OCI-LY1 (cell line): ENCODE measurements at regions not wholly inside any gene's neighbourhood (a gene's known extent, or its start where the extent isn't known, plus 50 kb on each side); places are given as distances from the start of the nearest gene placed in this dataset.

Source experiments
- H2AFZ ChIP-seq: fragments of 200-600 bp; sonication (generic), shearing (Covaris generic); 2 replicates; pipeline ENCODE4 v1.6.0; 2014; ENCODE audit warnings: antibody characterized with exemption, mild to moderate bottlenecking, low read length
- H3F3A ChIP-seq: fragments of 200-600 bp; sonication (generic), shearing (Covaris generic); 2 replicates; pipeline ENCODE4 v1.6.0; 2014; ENCODE audit warnings: mild to moderate bottlenecking, antibody characterized with exemption, low read length, moderate library complexity; ENCODE audit not compliant: insufficient read depth
- H3K27ac ChIP-seq: fragments of 200-600 bp; sonication (generic); 2 replicates; pipeline ENCODE4 v1.5.1; 2014; ENCODE audit warnings: low read length, mixed run types, mild to moderate bottlenecking, low read depth; ENCODE audit not compliant: poor library complexity, severe bottlenecking
- H3K27me3 ChIP-seq: fragments of 200-600 bp; sonication (generic); 2 replicates; pipeline ENCODE4 v1.6.0; 2014; ENCODE audit warnings: antibody characterized with exemption, mild to moderate bottlenecking, low read length, moderate library complexity; ENCODE audit not compliant: insufficient read depth
- H3K36me3 ChIP-seq: fragments of 200-600 bp; sonication (generic); 2 replicates; pipeline ENCODE4 v1.6.1; 2014; ENCODE audit warnings: mild to moderate bottlenecking, antibody characterized with exemption, low read length, moderate library complexity, mixed read lengths; ENCODE audit not compliant: insufficient read depth
- H3K4me1 ChIP-seq: fragments of 200-600 bp; sonication (generic); 2 replicates; pipeline ENCODE4 v1.5.1; 2014; ENCODE audit warnings: mild to moderate bottlenecking, low read length, moderate library complexity; ENCODE audit not compliant: insufficient read depth, severe bottlenecking
- H3K4me2 ChIP-seq: fragments of 200-600 bp; sonication (generic), shearing (Covaris generic); 2 replicates; pipeline ENCODE4 v1.6.1; 2014; ENCODE audit warnings: low read length
- H3K4me3 ChIP-seq: fragments of 200-600 bp; sonication (generic); 2 replicates; pipeline ENCODE4 v1.5.1; 2014; ENCODE audit warnings: low read length, low read depth, mild to moderate bottlenecking, mixed read lengths; ENCODE audit not compliant: poor library complexity, severe bottlenecking
- H3K79me2 ChIP-seq: fragments of 200-600 bp; shearing (Covaris generic); 2 replicates; pipeline ENCODE4 v1.6.1; 2016; ENCODE audit warnings: mixed run types, low read length, mixed read lengths; ENCODE audit not compliant: insufficient read depth
- H3K9ac ChIP-seq: fragments of 200-600 bp; sonication (generic), shearing (Covaris generic); 2 replicates; pipeline ENCODE4 v1.6.1; 2014; ENCODE audit warnings: mild to moderate bottlenecking, low read length, mixed read lengths
- H3K9me2 ChIP-seq: fragments of 200-600 bp; sonication (generic), shearing (Covaris generic); 2 replicates; pipeline ENCODE4 v1.6.1; 2014; ENCODE audit warnings: low read depth, mild to moderate bottlenecking, low read length, mixed read lengths
- H3K9me3 ChIP-seq: fragments of 200-600 bp; shearing (Covaris generic); 2 replicates; pipeline ENCODE4 v1.6.1; 2014; ENCODE audit warnings: low read length, mixed read lengths
- H4K20me1 ChIP-seq: fragments of 200-600 bp; sonication (generic), shearing (Covaris generic); 2 replicates; pipeline ENCODE4 v1.6.0; 2016; ENCODE audit warnings: mild to moderate bottlenecking, low read length; ENCODE audit not compliant: insufficient read depth
- EZH2 ChIP-seq: fragments of 200-600 bp; sonication (generic), shearing (Covaris generic); IDR thresholded peaks from 2 replicates; pipeline ENCODE4 v1.8.0; 2017; ENCODE audit warnings: borderline replicate concordance, mixed run types, mild to moderate bottlenecking, antibody characterized with exemption, low read length, moderate library complexity, mixed read lengths
- TF ChIP-seq, protein P1 (sequence below): fragments of 200-600 bp; sonication (generic), shearing (Covaris generic); IDR thresholded peaks from 2 replicates; pipeline ENCODE4 v1.5.1; 2017; ENCODE audit warnings: mild to moderate bottlenecking, antibody characterized with exemption, low read length, moderate library complexity, mixed read lengths

DNA sequence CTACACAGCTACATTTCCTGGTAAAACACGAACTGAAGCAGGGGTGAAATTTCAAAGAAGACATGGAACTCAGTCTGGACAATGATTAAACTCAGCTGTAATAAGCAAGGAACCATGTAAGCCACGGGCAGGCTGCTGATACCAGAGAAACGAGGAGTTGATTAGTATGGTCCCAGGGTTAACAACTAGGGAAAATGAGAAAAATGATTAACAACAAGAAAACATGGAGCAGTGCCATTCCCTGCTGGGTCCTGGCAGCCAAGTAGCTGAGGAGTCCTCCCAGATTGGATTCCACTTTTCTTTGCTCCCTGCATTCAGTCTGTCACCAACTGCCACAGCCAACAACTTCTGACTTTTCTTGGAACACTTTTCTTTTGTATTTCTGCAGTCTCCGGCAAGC, 517.0 kb upstream of the KLHL29 start:
- no peak overlapping the region for H3K9ac ChIP-seq
- no peak overlapping the region for H3K27ac ChIP-seq
- H3K4me1 ChIP-seq = no peaks in the 10 kb centered on the region
- H3F3A ChIP-seq = no peaks in the 10 kb centered on the region
- no peaks in the 10 kb centered on the region for H3K36me3 ChIP-seq
- no peaks in the 10 kb centered on the region for H3K27me3 ChIP-seq
- no peaks in the 10 kb centered on the region for H3K9me3 ChIP-seq
- H3K4me2 ChIP-seq = no peak overlapping the region
- no peak for TF ChIP-seq EZH2
- TF ChIP-seq, protein P1, sequence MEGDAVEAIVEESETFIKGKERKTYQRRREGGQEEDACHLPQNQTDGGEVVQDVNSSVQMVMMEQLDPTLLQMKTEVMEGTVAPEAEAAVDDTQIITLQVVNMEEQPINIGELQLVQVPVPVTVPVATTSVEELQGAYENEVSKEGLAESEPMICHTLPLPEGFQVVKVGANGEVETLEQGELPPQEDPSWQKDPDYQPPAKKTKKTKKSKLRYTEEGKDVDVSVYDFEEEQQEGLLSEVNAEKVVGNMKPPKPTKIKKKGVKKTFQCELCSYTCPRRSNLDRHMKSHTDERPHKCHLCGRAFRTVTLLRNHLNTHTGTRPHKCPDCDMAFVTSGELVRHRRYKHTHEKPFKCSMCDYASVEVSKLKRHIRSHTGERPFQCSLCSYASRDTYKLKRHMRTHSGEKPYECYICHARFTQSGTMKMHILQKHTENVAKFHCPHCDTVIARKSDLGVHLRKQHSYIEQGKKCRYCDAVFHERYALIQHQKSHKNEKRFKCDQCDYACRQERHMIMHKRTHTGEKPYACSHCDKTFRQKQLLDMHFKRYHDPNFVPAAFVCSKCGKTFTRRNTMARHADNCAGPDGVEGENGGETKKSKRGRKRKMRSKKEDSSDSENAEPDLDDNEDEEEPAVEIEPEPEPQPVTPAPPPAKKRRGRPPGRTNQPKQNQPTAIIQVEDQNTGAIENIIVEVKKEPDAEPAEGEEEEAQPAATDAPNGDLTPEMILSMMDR = no peak
- H4K20me1 ChIP-seq = no peaks in the 10 kb centered on the region
- no peaks in the 10 kb centered on the region for H3K9me2 ChIP-seq
- no peaks in the 10 kb centered on the region for H3K79me2 ChIP-seq
- H2AFZ ChIP-seq = no peak overlapping the region
- no peak overlapping the region for H3K4me3 ChIP-seq

DNA sequence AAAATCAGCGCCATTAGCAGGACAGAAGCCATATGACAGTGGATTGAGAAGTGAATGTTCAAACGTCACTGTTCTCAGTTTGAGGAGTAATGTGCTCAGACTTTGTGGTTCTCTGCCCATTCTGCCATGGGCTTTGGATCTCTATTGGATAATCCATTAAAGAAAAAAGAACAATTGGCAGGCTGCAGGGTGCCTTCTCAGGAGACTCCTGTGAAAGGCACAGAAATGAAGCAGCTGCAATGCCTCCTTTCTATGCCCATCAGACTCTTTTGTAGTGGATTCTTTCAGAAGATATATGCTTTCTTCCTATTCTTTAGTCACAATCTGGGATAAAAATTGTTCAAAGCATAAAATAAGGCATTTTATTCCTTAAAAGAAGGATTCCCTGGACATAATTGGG, 506.9 kb upstream of the KLHL29 start:
- Histone ChIP-seq H3K36me3 (no peaks in the 10 kb centered on the region), H3K27ac (no peak overlapping the region), H3K4me2 (no peak overlapping the region), H3F3A (no peaks in the 10 kb centered on the region), H3K9me3 (no peaks in the 10 kb centered on the region), H3K9ac (no peak overlapping the region), H4K20me1 (no peaks in the 10 kb centered on the region), H2AFZ (no peak overlapping the region), H3K4me3 (no peak overlapping the region), H3K4me1 (no peaks in the 10 kb centered on the region), H3K9me2 (no peaks in the 10 kb centered on the region), H3K79me2 (no peaks in the 10 kb centered on the region), H3K27me3 (no peaks in the 10 kb centered on the region)
- TF ChIP-seq, protein P1 = no peak
- TF ChIP-seq EZH2 = no peak

GRCh38 chr2:22879009-22879863, 505.7 kb upstream of the KLHL29 start:
- Histone ChIP-seq H3K4me2 (no peak overlapping the region), H2AFZ (no peak overlapping the region), H3K9ac (no peak overlapping the region), H3K36me3 (no peaks in the 10 kb centered on the region), H3K4me3 (no peak overlapping the region), H3K9me3 (no peaks in the 10 kb centered on the region), H3K27ac (no peak overlapping the region), H3K9me2 (no peaks in the 10 kb centered on the region), H3K4me1 (no peaks in the 10 kb centered on the region), H3F3A (no peaks in the 10 kb centered on the region), H3K27me3 (no peaks in the 10 kb centered on the region), H3K79me2 (no peaks in the 10 kb centered on the region), H4K20me1 (no peaks in the 10 kb centered on the region)
- no peak for TF ChIP-seq EZH2
- TF ChIP-seq, protein P1 = no peak
